NT2/D1 (cell line): ENCODE measurements at regions not wholly inside any gene's neighbourhood (a gene's known extent, or its start where the extent isn't known, plus 50 kb on each side); places are given as distances from the start of the nearest gene placed in this dataset.

ENCODE experiments used
- SUZ12 ChIP-seq: IDR thresholded peaks from 2 replicates; pipeline ENCODE4 v1.6.1; 2011; ENCODE audit not compliant: insufficient read length, insufficient read depth; ENCODE audit errors: extremely low read depth
- YY1 ChIP-seq: IDR thresholded peaks from 2 replicates; pipeline ENCODE4 v1.6.1; 2011; ENCODE audit not compliant: insufficient read length, insufficient read depth
- ZNF274 ChIP-seq: IDR thresholded peaks from 2 replicates; pipeline ENCODE4 v1.6.1; 2011; ENCODE audit warnings: mild to moderate bottlenecking, low read depth, low read length

- TF ChIP-seq ZNF274 (no peak), SUZ12 (no peak), YY1 (no peak)
Measured at GRCh38 chr5:91257301-91257700, 125.8 kb downstream of the ARRDC3 start.
